ENCODE measurements at regions not wholly inside any gene's neighbourhood (a gene's known extent, or its start where the extent isn't known, plus 50 kb on each side); places are given as distances from the start of the nearest gene placed in this dataset.

DNA sequence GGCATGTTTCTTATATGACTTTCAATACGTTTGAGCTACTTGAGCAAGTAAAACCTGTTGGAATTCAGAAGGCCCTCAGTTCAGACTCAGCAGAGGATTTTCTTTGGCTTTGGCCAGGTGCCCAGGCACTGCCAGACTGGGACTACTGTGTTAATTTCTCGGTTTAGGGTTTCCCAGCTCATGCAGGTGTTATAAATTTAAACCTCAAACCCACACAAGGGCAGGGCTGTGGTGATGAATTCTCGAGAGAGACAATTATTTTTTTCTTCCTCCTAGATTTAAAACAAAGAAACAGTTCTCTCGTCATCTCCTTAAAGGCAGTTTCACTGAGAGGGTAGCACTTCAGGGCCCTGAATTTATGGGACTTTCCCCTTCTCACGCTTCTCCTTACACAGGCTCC is 406.0 kb upstream of the PIK3R1 start:
- TF ChIP-seq CTCF (IDR thresholded peaks at IDR 0.05) = no peak
- TF ChIP-seq EZH2phosphoT487 (IDR thresholded peaks at IDR 0.05) = no peak
- TF ChIP-seq EZH2 (IDR thresholded peaks at IDR 0.05) = no peak

Measured in neural progenitor cell (in vitro differentiated cells).